Esophagus muscularis mucosa (tissue), 4 donors: ENCODE measurements at regions not wholly inside any gene's neighbourhood (a gene's known extent, or its start where the extent isn't known, plus 50 kb on each side); places are given as distances from the start of the nearest gene placed in this dataset.
A peak's percentile ranks its signal among the peaks of the same experiment; 100 is the strongest.

Experiments used
- DNase-seq: peaks from one replicate; pipeline ENCODE4 v3.0.0-alpha.2; 2017; ENCODE audit errors: extremely low spot score
- H3K27ac ChIP-seq, 4 donors: fragments of 200-600 bp; sonication (generic); replicated peaks in 1 of 4; 1 replicate in 3 of 4; 2 replicates in 1 of 4; pipeline ENCODE4 v1.5.1; 2016 to 2019; ENCODE audit warnings: mild to moderate bottlenecking in 1 of 4
- H3K27me3 ChIP-seq, 4 donors: fragments of 200-600 bp; sonication (generic); one replicate each; pipeline versions ENCODE4 v1.5.1 to v1.6.0; 2016 to 2019
- H3K36me3 ChIP-seq, 4 donors: fragments of 200-600 bp; sonication (generic); one replicate each; pipeline ENCODE4 v1.5.1; 2016 to 2019
- H3K4me1 ChIP-seq, 4 donors: fragments of 200-600 bp; sonication (generic); one replicate each; pipeline ENCODE4 v1.5.1; 2016 to 2019
- H3K4me3 ChIP-seq, 4 donors: fragments of 200-600 bp; sonication (generic); 1 replicate in 2 of 4; 2 replicates in 2 of 4; pipeline ENCODE4 v1.5.1; 2016 to 2019; ENCODE audit warnings: mild to moderate bottlenecking in 4 of 4, moderate library complexity in 1 of 4
- H3K9me3 ChIP-seq, 4 donors: fragments of 200-600 bp; sonication (generic); 1 replicate in 3 of 4; 2 replicates in 1 of 4; pipeline ENCODE4 v1.5.1; 2016 to 2019
- CTCF ChIP-seq, 3 experiments: fragments of 200-600 bp in 2 of 3; fragments of 450-650 bp in 1 of 3; sonication (generic) in 2 of 3; IDR thresholded peaks; one replicate each; pipeline ENCODE4 v1.5.1; 2017 to 2019; ENCODE audit warnings: antibody characterized with exemption in 3 of 3, mild to moderate bottlenecking in 2 of 3, moderate library complexity in 1 of 3
- EP300 ChIP-seq: sonication (generic); formaldehyde crosslinking; IDR thresholded peaks from one replicate; pipeline ENCODE4 v1.6.1; 2017; ENCODE audit warnings: antibody characterized with exemption
- POLR2A ChIP-seq: fragments of 450-650 bp; IDR thresholded peaks from one replicate; pipeline ENCODE4 v1.6.1; 2017; ENCODE audit warnings: antibody characterized with exemption, moderate library complexity, mild to moderate bottlenecking, low read depth
- POLR2AphosphoS5 ChIP-seq, 2 donors: sonication (generic); formaldehyde crosslinking; IDR thresholded peaks; one replicate each; pipeline ENCODE4 v1.6.1; 2017; ENCODE audit warnings: antibody characterized with exemption in 2 of 2
- WGBS: methylation state at CpG from one replicate; pipeline ENCODE4 v1.1.5; 2018; 5-methylcytosine and 5-hydroxymethylcytosine counted together
- intact Hi-C: fragments of 100-400 bp; cut with DNase I; formaldehyde crosslinking; loops from one replicate; pipeline ENCODE4 v1.15.1; 2023

GRCh38 chr11:26835611-26836010, 113.8 kb upstream of the SLC5A12 start:
- no peak for TF ChIP-seq POLR2AphosphoS5 (IDR thresholded peaks at IDR 0.05)
- no peak for TF ChIP-seq POLR2A
- no peak for TF ChIP-seq CTCF (IDR thresholded peaks at IDR 0.05)
- intact Hi-C loops: no loop called here
- no peak overlapping the region for H3K4me3 ChIP-seq
- no peak overlapping the region for H3K27ac ChIP-seq
- H3K9me3 ChIP-seq: no peaks in the 10 kb centered on the region
- WGBS: 95% methylated on average over 3 of the region's 3 CpGs
- no peak for DNase-seq
- H3K27me3 ChIP-seq: no peaks in the 10 kb centered on the region
- H3K4me1 ChIP-seq: peaks cover 0 to 9% (median 8%) of the 10 kb centered on the region in 4 donors
- no peaks in the 10 kb centered on the region for H3K36me3 ChIP-seq

GRCh38 chr11:26837154-26837553, 115.3 kb upstream of the SLC5A12 start:
- WGBS: 94% methylated on average over 2 of the region's 2 CpGs
- Histone ChIP-seq H3K4me3 (no peak overlapping the region), H3K36me3 (no peaks in the 10 kb centered on the region), H3K27me3 (no peaks in the 10 kb centered on the region), H3K4me1 (peaks cover 0 to 25% (median 23%) of the 10 kb centered on the region in 4 donors), H3K9me3 (no peaks in the 10 kb centered on the region), H3K27ac (no peak overlapping the region)
- no peak for DNase-seq
- no peak for TF ChIP-seq POLR2AphosphoS5 (IDR thresholded peaks at IDR 0.05)
- no peak for TF ChIP-seq CTCF (IDR thresholded peaks at IDR 0.05)
- TF ChIP-seq POLR2A: no peak
- TF ChIP-seq EP300: no peak
- intact Hi-C loops: no loop called here

- no peaks in the 10 kb centered on the region for H3K36me3 ChIP-seq
- no peak overlapping the region for H3K4me3 ChIP-seq
- TF ChIP-seq POLR2A (no peak), CTCF (IDR thresholded peaks at IDR 0.05) (no peak), EP300 (no peak), POLR2AphosphoS5 (IDR thresholded peaks at IDR 0.05) (no peak)
- peak overlapping the region; percentile 72 to 78 (median 77) for H3K27ac ChIP-seq
- intact Hi-C loops: loop anchor here (5.0 kb wide), 2 partner anchors 107 to 152 kb away; partner anchors contain the start of gene FIBIN
- no peaks in the 10 kb centered on the region for H3K9me3 ChIP-seq
- 88% methylated on average over 3 of the region's 3 CpGs for WGBS
- no peaks in the 10 kb centered on the region for H3K27me3 ChIP-seq
- DNase-seq: no peak
- H3K4me1 ChIP-seq: peaks cover 0 to 51% (median 46%) of the 10 kb centered on the region in 4 donors
These were observed 118.2 kb upstream of the SLC5A12 start for GRCh38 chr11:26839911-26840698.

- DNase-seq: no peak
- intact Hi-C loops: loop anchor here (5.0 kb wide), 2 partner anchors 105 to 150 kb away; partner anchors contain the start of gene FIBIN
- Histone ChIP-seq H3K4me1 (peaks cover under 1 to 57% (median 46%) of the 10 kb centered on the region in 4 donors), H3K27ac (peak overlapping the region; percentile 72 to 78 (median 77)), H3K4me3 (no peak overlapping the region), H3K36me3 (no peaks in the 10 kb centered on the region), H3K27me3 (no peaks in the 10 kb centered on the region), H3K9me3 (no peaks in the 10 kb centered on the region)
- WGBS: 30% methylated on average over 2 of the region's 2 CpGs
- peak; percentile 12 for TF ChIP-seq EP300
- no peak for TF ChIP-seq CTCF (IDR thresholded peaks at IDR 0.05)
- TF ChIP-seq POLR2AphosphoS5 (IDR thresholded peaks at IDR 0.05): peak in 1 of 2 donors; percentile 41
These were observed 120.1 kb upstream of the SLC5A12 start for GRCh38 chr11:26841818-26842473.
